D721Med (cell line): ENCODE measurements at regions not wholly inside any gene's neighbourhood (a gene's known extent, or its start where the extent isn't known, plus 50 kb on each side); places are given as distances from the start of the nearest gene placed in this dataset.

Experiments
- DNase-seq: peaks from one replicate; pipeline ENCODE4 v3.0.0; 2011; ENCODE audit warnings: low spot score; ENCODE audit not compliant: insufficient read length
- FAIRE-seq: peaks from 2 replicates; lab custom pipeline; 2011; peaks lifted over from hg19 to GRCh38; lab: Jason Lieb, UNC
- TF ChIP-seq, protein P1 (sequence below): IDR thresholded peaks from 2 replicates; pipeline ENCODE4 v1.5.1; 2012; ENCODE audit warnings: mild to moderate bottlenecking, control low read depth; ENCODE audit not compliant: insufficient read depth; ENCODE audit errors: missing control alignments

GRCh38 chr3:120852412-120852811 lies 55.6 kb upstream of the STXBP5L start:
- FAIRE-seq (no peak), DNase-seq (no peak)
- TF ChIP-seq, protein P1, sequence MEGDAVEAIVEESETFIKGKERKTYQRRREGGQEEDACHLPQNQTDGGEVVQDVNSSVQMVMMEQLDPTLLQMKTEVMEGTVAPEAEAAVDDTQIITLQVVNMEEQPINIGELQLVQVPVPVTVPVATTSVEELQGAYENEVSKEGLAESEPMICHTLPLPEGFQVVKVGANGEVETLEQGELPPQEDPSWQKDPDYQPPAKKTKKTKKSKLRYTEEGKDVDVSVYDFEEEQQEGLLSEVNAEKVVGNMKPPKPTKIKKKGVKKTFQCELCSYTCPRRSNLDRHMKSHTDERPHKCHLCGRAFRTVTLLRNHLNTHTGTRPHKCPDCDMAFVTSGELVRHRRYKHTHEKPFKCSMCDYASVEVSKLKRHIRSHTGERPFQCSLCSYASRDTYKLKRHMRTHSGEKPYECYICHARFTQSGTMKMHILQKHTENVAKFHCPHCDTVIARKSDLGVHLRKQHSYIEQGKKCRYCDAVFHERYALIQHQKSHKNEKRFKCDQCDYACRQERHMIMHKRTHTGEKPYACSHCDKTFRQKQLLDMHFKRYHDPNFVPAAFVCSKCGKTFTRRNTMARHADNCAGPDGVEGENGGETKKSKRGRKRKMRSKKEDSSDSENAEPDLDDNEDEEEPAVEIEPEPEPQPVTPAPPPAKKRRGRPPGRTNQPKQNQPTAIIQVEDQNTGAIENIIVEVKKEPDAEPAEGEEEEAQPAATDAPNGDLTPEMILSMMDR: no peak

DNA sequence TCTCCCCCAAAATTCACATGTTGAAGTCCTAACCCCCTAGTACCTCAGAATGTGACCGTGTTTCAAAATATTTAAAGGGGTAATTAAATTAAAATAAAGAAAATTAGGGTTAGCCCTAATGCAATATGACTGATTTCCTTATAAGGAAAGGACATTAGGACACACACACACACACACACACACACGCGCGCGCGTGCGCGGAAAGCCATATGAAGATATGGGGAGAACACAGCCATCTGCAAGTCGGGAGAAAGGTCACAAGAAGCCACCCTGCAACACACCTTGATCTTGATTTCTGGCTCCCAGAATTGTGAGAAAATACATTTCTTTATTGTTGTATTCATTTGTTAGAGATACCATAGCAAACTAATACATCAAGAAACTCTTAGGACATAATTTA lies 54.6 kb upstream of the STXBP5L start:
- no peak for FAIRE-seq

GRCh38 chr3:120854908-120855526 lies 53.0 kb upstream of the STXBP5L start:
- TF ChIP-seq, protein P1: no peak
- FAIRE-seq (no peak), DNase-seq (no peak)

More for the DNA sequence above, 54.6 kb upstream of the STXBP5L start:
- TF ChIP-seq, protein P1: no peak
- no peak for DNase-seq

DNA sequence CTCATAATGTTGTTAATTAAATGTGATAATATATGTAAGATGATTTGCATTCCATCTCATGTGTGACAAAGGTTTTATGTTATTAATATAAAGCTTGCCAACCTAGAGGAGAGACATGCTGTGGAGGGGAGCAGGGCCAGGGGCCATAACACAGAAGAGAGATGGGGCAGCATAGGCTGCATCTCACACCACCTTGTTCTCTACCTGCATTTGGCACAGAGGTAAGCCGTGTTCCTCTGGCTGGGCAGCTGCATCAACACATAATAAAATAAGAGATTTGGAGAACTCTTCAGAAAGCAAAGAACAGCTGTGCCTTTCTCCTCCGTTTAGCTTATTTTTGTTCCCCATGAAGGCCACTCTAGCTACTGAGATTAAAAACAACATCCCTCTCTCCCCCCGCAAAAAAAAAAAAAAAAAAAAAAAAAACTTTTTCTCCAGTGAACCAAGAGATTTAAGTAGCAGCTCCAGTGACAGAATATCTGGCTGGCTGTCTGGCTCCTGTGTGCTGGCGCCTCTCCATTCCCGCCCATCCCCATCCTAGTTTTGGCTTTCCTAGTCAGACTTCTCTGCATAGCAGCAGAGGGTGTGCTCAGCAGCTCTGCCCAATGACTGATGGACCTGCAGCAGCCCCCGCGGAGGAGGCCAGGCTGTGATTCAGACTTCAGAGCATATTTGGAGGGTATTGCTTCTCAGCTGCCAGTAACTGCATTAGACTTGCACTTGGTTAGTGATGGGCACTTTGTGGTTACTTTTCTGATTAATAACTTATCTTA lies 52.2 kb upstream of the STXBP5L start:
- no peak for DNase-seq
- no peak for FAIRE-seq
- TF ChIP-seq, protein P1: no peak
